HepG2 (cell line): ENCODE measurements at regions not wholly inside any gene's neighbourhood (a gene's known extent, or its start where the extent isn't known, plus 50 kb on each side); places are given as distances from the start of the nearest gene placed in this dataset.

Experiments
- ATAC-seq: fragments of 200-7000 bp; cut with Tn5 transposase; 3 replicates; pipeline ENCODE4 v1.9.1; 2020; ENCODE audit warnings: mild to moderate bottlenecking, moderate library complexity
- BruUV-seq: library from RNA; stranded (reverse); fragments of 400-500 nt; replicated peaks from 2 replicates; lab custom pipeline; 2021; lab: Mats Ljungman, UMichigan
- CTCF ChIA-PET: fragments of 300-600 bp; formaldehyde crosslinking; extraction: SDS; loops from one replicate; lab custom pipeline; 2021; ENCODE audit warnings: low total read pairs, inconsistent platforms, low intra/inter-chr PET ratio; lab: Yijun Ruan, JAX
- POLR2A ChIA-PET: fragments of 350-600 bp; sonication (Branson Sonifier 250); formaldehyde crosslinking; loops from one replicate; lab custom pipeline; 2020; ENCODE audit warnings: antibody characterized with exemption, inconsistent platforms; lab: Yijun Ruan, JAX
- DNase-seq: peaks from one replicate; pipeline ENCODE4 v3.0.0-alpha.2; 2015; ENCODE audit warnings: low spot score
- FAIRE-seq: peaks from 3 replicates; lab custom pipeline; 2011; peaks lifted over from hg19 to GRCh38; lab: Jason Lieb, UNC
- H2AFZ ChIP-seq: one replicate; pipeline ENCODE4 v1.6.1; 2011; ENCODE audit warnings: low read length, inconsistent platforms
- H3K27ac ChIP-seq: fragments of 300-600 bp; 3 replicates; pipeline ENCODE4 v1.8.0; 2011; ENCODE audit warnings: mixed run types, mild to moderate bottlenecking, mixed read lengths, low read length, inconsistent platforms; ENCODE audit not compliant: insufficient read depth; ENCODE audit errors: extremely low read length
- H3K27me3 ChIP-seq, 2 experiments: fragments of 200-600 bp in 1 of 2; 2 replicates in 1 of 2; 3 replicates in 1 of 2; pipeline versions ENCODE4 v1.6.0 to v1.8.0; 2011; ENCODE audit warnings: low read length in 2 of 2, mild to moderate bottlenecking in 2 of 2, moderate library complexity in 2 of 2, inconsistent platforms in 1 of 2; ENCODE audit not compliant: insufficient read depth in 2 of 2, control insufficient read depth in 1 of 2
- H3K36me3 ChIP-seq, 2 experiments: fragments of 200-600 bp in 1 of 2; replicated peaks in 1 of 2; 2 replicates in 1 of 2; 3 replicates in 1 of 2; pipeline versions ENCODE4 v1.5.1 to v1.8.0; 2011; ENCODE audit warnings: low read length in 2 of 2, inconsistent platforms in 1 of 2; ENCODE audit not compliant: insufficient read depth in 2 of 2, control insufficient read depth in 1 of 2
- H3K4me1 ChIP-seq: 2 replicates; pipeline ENCODE4 v1.5.1; 2012; ENCODE audit warnings: low read length, inconsistent platforms; ENCODE audit not compliant: insufficient read depth
- H3K4me2 ChIP-seq: 2 replicates; pipeline ENCODE4 v1.6.0; 2011; ENCODE audit warnings: low read depth, low read length, inconsistent platforms
- H3K4me3 ChIP-seq, 3 experiments: fragments of 200-600 bp in 1 of 3; sonication (generic), shearing (Covaris generic) in 1 of 3; replicated peaks in 1 of 3; 2 replicates each; pipeline ENCODE4 v1.5.1; 2011 to 2016; ENCODE audit warnings: low read length in 3 of 3, inconsistent platforms in 2 of 3, low read depth in 2 of 3, mild to moderate bottlenecking in 2 of 3, control low read depth in 1 of 3, mixed read lengths in 1 of 3; ENCODE audit not compliant: insufficient read depth in 1 of 3
- H3K79me2 ChIP-seq: one replicate; pipeline ENCODE4 v1.6.1; 2011; ENCODE audit warnings: low read length, inconsistent platforms; ENCODE audit not compliant: insufficient read depth
- H3K9ac ChIP-seq: 2 replicates; pipeline ENCODE4 v1.6.0; 2011; ENCODE audit warnings: mild to moderate bottlenecking, low read depth, low read length, inconsistent platforms; ENCODE audit not compliant: insufficient read depth
- H3K9me3 ChIP-seq: 2 replicates; pipeline ENCODE4 v1.5.1; 2012; ENCODE audit warnings: mild to moderate bottlenecking, low read length
- H4K20me1 ChIP-seq: 2 replicates; pipeline ENCODE4 v1.6.0; 2011; ENCODE audit warnings: inconsistent platforms, mild to moderate bottlenecking, low read length, moderate library complexity; ENCODE audit not compliant: insufficient read depth
- BHLHE40 ChIP-seq: IDR thresholded peaks from 2 replicates; pipeline ENCODE4 v1.6.1; 2011; ENCODE audit warnings: low read length, improper control_type of control experiment
- RBAK ChIP-seq: sonication (generic); formaldehyde crosslinking; IDR thresholded peaks from 2 replicates; pipeline ENCODE4 v1.5.1; 2020; ENCODE audit warnings: mild to moderate bottlenecking, missing genetic modification reagents
- RFX1 ChIP-seq: fragments of 450-650 bp; IDR thresholded peaks from 2 replicates; pipeline ENCODE4 v1.6.1; 2017
- RFXAP ChIP-seq: sonication (generic); formaldehyde crosslinking; IDR thresholded peaks from 2 replicates; pipeline ENCODE4 v1.4.0; 2020; ENCODE audit warnings: missing genetic modification reagents, borderline replicate concordance
- ZBTB7A ChIP-seq: sonication (generic); formaldehyde crosslinking; IDR thresholded peaks from 2 replicates; pipeline ENCODE4 v1.8.0; 2022; ENCODE audit warnings: mild to moderate bottlenecking, missing genetic modification reagents
- ZNF30 ChIP-seq: sonication (generic); formaldehyde crosslinking; IDR thresholded peaks from 2 replicates; pipeline ENCODE4 v1.5.0; 2020; ENCODE audit warnings: mild to moderate bottlenecking, missing genetic modification reagents
- ZNF550 ChIP-seq: sonication (generic); formaldehyde crosslinking; IDR thresholded peaks from 2 replicates; pipeline ENCODE4 v1.4.0; 2020; ENCODE audit warnings: mild to moderate bottlenecking, missing genetic modification reagents, borderline replicate concordance
- ZNF589 ChIP-seq: sonication (generic); formaldehyde crosslinking; conservative IDR thresholded peaks from 2 replicates; pipeline ENCODE4 v1.8.0; 2022; ENCODE audit warnings: mild to moderate bottlenecking, moderate library complexity, missing genetic modification reagents
- ZNF768 ChIP-seq: sonication (generic); formaldehyde crosslinking; IDR thresholded peaks from 2 replicates; pipeline ENCODE4 v1.4.0; 2020; ENCODE audit warnings: missing genetic modification reagents
- ZNF879 ChIP-seq: sonication (generic); formaldehyde crosslinking; IDR thresholded peaks from 2 replicates; pipeline ENCODE4 v1.8.1; 2023; ENCODE audit warnings: missing genetic modification reagents
- whole genome bisulfite sequencing: methylation state at CpG from one replicate; pipeline ENCODE4 v1.1.6; 2017; ENCODE audit warnings: low lambda C conversion rate; 5-methylcytosine and 5-hydroxymethylcytosine counted together
- in situ Hi-C: cut with HindIII; loops from 2 replicates; pipeline ENCODE4 v1.10.0; 2017; ENCODE audit warnings: low pct_unique_long_range_greater_than_20kb; ENCODE audit not compliant: extremely low pct_ligation_motif_present
- intact Hi-C: fragments of 100-400 bp; cut with micrococcal nuclease; formaldehyde crosslinking; loops from one replicate; pipeline ENCODE4 v1.10.0; 2022; ENCODE audit not compliant: unreplicated experiment

DNA sequence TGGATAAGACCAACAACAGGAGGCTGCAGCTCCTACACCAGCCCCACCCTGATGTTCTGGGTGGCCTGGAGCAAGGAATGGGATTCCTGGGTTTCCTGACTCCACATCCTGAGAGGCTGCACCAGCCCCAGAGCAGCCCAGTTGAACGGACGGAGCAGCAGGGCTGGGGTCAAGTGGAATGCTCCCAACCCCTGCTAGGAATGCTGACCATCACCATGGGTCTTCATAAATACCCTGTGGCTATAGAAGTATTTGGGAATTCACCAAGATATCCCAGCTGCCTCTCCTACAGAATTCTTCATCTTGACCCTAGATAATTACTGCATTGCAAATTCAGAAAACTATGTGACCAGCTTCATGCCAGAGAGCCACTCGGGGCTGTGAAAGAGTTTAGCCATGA, 180.3 kb downstream of the THBS2 start:
- H3K27ac ChIP-seq: no peak overlapping the region
- POLR2A ChIA-PET: no interaction called here
- TF ChIP-seq ZNF550: no peak
- TF ChIP-seq RBAK: no peak
- no peak for TF ChIP-seq ZNF879 (CRISPR knock-in tag)
- ATAC-seq: no peak
- H3K79me2 ChIP-seq: no peaks in the 10 kb centered on the region
- intact Hi-C loops (no loop called here), in situ Hi-C loops (no loop called here)
- CTCF ChIA-PET: no interaction called here
- DNase-seq: no peak
- no peak for FAIRE-seq
- H3K36me3 ChIP-seq: no peaks in the 10 kb centered on the region
- WGBS: 43% methylated on average over 3 of the region's 3 CpGs
- H3K4me3 ChIP-seq: no peak overlapping the region
- BruUV-seq: no TSS peak
- H3K27me3 ChIP-seq: peaks cover 6 to 64% of the 10 kb centered on the region in 2 experiments
- no peaks in the 10 kb centered on the region for H3K9me3 ChIP-seq
- no peak overlapping the region for H3K9ac ChIP-seq
- H4K20me1 ChIP-seq: no peaks in the 10 kb centered on the region
- H3K4me1 ChIP-seq: no peaks in the 10 kb centered on the region
- no peak overlapping the region for H3K4me2 ChIP-seq
- H2AFZ ChIP-seq: no peak overlapping the region

DNA sequence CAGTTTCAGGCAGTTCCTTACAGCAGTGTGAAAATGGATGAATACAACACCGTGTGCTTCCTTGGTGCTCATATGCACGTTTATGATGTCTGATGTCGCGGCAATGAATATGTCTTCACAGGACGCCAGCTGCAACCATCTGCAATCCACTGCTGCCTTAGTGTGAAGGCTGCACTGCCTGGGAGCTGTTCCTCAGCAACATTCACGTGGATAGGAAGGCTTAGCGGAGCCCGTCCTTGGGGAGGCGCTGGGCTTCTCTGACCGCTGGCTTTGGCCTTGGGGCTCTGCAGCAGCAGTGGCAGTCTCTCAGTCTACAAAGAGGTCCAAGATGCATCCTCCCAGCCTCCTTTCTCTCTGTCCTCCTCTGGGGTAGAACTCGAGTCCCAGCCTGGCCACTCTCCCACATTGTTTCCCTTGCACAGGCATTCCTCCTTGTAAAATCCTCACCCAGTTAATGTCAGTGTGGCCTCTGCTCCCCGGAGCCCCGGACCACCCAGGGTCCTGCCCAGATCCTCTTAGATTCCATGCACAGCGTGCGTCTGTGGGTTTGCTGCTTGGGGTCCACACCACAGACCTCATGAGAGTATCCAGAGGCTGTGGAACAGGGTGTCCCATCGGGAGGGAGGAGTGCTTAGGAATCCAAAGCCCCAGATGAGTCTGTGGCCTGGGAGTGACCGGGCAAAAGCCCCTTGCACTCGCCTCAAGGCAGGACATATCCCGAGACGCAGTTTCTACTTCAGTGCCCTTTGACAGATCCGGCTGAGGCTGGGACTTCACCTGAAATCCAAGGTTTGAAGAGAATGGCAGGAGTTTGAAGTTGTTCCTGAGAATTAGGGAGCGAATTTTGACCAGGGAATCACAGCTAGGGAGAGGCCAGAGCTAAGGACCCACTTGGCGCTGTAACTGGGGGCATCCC, 181.3 kb downstream of the THBS2 start:
- Histone ChIP-seq H3K4me3 (no peak overlapping the region), H3K27me3 (peaks cover 7 to 59% of the 10 kb centered on the region in 2 experiments), H3K36me3 (no peaks in the 10 kb centered on the region), H3K4me1 (no peaks in the 10 kb centered on the region), H3K27ac (no peak overlapping the region), H4K20me1 (no peaks in the 10 kb centered on the region), H3K4me2 (no peak overlapping the region), H3K9ac (no peak overlapping the region), H2AFZ (no peak overlapping the region), H3K9me3 (no peaks in the 10 kb centered on the region), H3K79me2 (no peaks in the 10 kb centered on the region)
- intact Hi-C loops (no loop called here), in situ Hi-C loops (no loop called here)
- ATAC-seq (peak; percentile 31; the same call in 2 of the 3 replicates), DNase-seq (no peak), FAIRE-seq (no peak)
- no peak for TF ChIP-seq BHLHE40
- no peak for TF ChIP-seq ZNF589 (CRISPR knock-in tag)
- no peak for TF ChIP-seq ZNF30 (CRISPR knock-in tag)
- no peak for TF ChIP-seq ZNF768 (CRISPR knock-in tag)
- no peak for TF ChIP-seq ZBTB7A (CRISPR knock-in tag)
- TF ChIP-seq RFXAP (CRISPR knock-in tag): no peak
- no peak for TF ChIP-seq RFX1
- POLR2A ChIA-PET: no interaction called here
- CTCF ChIA-PET: no interaction called here
- no TSS peak for BruUV-seq
- 26% methylated on average over 19 of the region's 23 CpGs for WGBS
